ENCODE measurements at regions not wholly inside any gene's neighbourhood (a gene's known extent, or its start where the extent isn't known, plus 50 kb on each side); places are given as distances from the start of the nearest gene placed in this dataset.

- no peak for TF ChIP-seq TAF1 (IDR thresholded peaks at IDR 0.05; ENCODE audit: borderline replicate concordance, insufficient read depth, low read length)
- TF ChIP-seq REST (IDR thresholded peaks at IDR 0.05; ENCODE audit: insufficient read depth in 1 of 2, low read depth in 2 of 2, low read length in 2 of 2), result no peak
- no peak for TF ChIP-seq POLR2AphosphoS5 (IDR thresholded peaks at IDR 0.05; ENCODE audit: low read depth, low read length)
- no peak for TF ChIP-seq SIN3A (IDR thresholded peaks at IDR 0.05; ENCODE audit: borderline replicate concordance, insufficient read depth, low read length)
- TF ChIP-seq FOXP2 (optimal IDR thresholded peaks at IDR 0.05; ENCODE audit: borderline replicate concordance, extremely low read depth, extremely low read length, insufficient read depth), result no peak
These were observed 59.0 kb upstream of the SPPL2A start for GRCh38 chr15:50824514-50824913.

DNA sequence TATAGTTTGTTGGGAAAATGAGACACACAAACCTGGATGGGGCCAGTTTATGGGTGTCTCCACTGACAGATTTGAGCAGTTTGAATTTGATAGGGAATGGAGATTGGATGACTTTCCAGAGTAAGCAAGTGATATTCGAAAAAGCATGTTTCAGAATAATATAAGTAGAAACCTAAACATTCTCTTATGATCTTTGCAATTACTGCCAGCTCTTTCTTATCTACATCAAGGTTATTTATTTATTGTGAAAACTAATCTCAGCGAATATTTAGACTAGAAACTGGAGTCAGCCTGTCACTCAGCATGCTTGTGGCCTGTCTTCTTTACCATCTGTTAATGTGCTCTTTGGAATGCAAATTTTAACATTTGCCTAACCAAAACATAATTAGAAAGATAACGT is 57.8 kb upstream of the SPPL2A start:
- TF ChIP-seq TAF1 (IDR thresholded peaks at IDR 0.05; ENCODE audit: borderline replicate concordance, insufficient read depth, low read length), result no peak
- TF ChIP-seq SIN3A (IDR thresholded peaks at IDR 0.05; ENCODE audit: borderline replicate concordance, insufficient read depth, low read length), result no peak
- no peak for TF ChIP-seq POLR2AphosphoS5 (IDR thresholded peaks at IDR 0.05; ENCODE audit: low read depth, low read length)
- TF ChIP-seq FOXP2 (optimal IDR thresholded peaks at IDR 0.05; ENCODE audit: borderline replicate concordance, extremely low read depth, extremely low read length, insufficient read depth), result no peak
- TF ChIP-seq REST (IDR thresholded peaks at IDR 0.05; ENCODE audit: insufficient read depth in 1 of 2, low read depth in 2 of 2, low read length in 2 of 2), result no peak

DNA sequence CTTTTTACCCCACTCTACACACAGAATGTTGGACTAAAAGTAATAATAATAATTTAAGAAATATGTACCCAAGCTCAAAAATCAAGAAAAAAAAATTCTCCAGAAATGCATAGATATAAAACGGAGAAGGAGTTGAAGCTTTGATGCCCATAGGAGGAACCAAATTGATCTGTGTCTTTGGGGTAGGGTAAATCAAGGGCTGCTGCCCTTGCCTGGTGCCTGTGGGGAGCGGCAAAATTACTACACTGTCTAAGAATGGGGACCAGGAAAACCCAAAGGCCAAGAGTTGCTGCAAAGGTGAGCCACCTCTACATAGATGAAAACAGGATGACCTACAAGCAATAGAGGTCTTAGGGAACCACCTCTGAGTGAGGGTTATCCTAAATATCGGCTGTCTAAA is 56.0 kb upstream of the SPPL2A start:
- no peak for TF ChIP-seq SIN3A (IDR thresholded peaks at IDR 0.05; ENCODE audit: borderline replicate concordance, insufficient read depth, low read length)
- no peak for TF ChIP-seq REST (IDR thresholded peaks at IDR 0.05; ENCODE audit: insufficient read depth in 1 of 2, low read depth in 2 of 2, low read length in 2 of 2)
- TF ChIP-seq TAF1 (IDR thresholded peaks at IDR 0.05; ENCODE audit: borderline replicate concordance, insufficient read depth, low read length), result no peak
- no peak for TF ChIP-seq FOXP2 (optimal IDR thresholded peaks at IDR 0.05; ENCODE audit: borderline replicate concordance, extremely low read depth, extremely low read length, insufficient read depth)
- no peak for TF ChIP-seq POLR2AphosphoS5 (IDR thresholded peaks at IDR 0.05; ENCODE audit: low read depth, low read length)

DNA sequence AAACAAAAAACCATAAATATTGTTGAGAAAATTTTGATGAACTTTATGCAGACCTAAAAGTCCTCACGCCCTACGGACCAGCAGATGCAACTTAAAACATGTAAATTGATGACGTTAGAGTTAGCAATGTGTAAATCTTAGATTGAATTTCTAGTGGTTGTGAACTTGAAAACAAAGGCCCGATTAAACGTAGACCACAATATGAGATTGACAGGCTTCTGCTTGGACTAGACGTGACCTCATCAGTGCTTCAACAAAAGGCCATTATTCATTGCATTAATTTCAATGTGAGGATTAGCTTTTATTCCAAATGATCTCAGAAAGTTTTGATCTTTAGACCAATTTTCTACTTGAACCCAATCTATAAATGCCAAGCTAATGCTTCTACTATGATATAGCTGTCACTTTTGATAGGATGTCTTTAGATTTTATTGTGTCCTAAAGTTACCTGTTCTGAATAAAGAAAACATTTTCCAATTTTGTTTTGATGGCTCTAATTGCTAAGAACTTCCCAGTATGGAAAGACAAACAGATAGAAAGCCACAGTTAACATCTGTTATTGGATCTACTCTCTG is 55.4 kb upstream of the SPPL2A start:
- no peak for TF ChIP-seq POLR2AphosphoS5 (IDR thresholded peaks at IDR 0.05; ENCODE audit: low read depth, low read length)
- no peak for TF ChIP-seq TAF1 (IDR thresholded peaks at IDR 0.05; ENCODE audit: borderline replicate concordance, insufficient read depth, low read length)
- no peak for TF ChIP-seq SIN3A (IDR thresholded peaks at IDR 0.05; ENCODE audit: borderline replicate concordance, insufficient read depth, low read length)
- no peak for TF ChIP-seq FOXP2 (optimal IDR thresholded peaks at IDR 0.05; ENCODE audit: borderline replicate concordance, extremely low read depth, extremely low read length, insufficient read depth)
- no peak for TF ChIP-seq REST (IDR thresholded peaks at IDR 0.05; ENCODE audit: insufficient read depth in 1 of 2, low read depth in 2 of 2, low read length in 2 of 2)

DNA sequence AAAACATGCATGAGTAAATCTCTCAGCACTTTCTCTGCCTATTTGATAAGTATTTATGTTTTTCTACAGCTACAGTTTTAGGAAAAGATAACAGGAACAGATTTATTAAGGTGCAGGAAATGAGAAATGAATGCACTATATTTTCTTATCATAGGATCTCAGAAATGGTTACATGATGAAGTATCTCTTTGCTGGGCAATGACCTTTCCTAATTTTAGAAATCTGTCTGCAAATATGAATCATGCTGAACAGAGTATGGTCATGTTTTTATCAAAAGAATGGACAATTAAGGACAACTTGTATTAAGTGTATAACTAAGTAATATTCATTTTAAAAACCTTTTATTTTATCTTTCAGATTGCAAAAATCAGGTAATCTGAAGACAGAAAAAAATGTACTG is 53.8 kb upstream of the SPPL2A start:
- no peak for TF ChIP-seq TAF1 (IDR thresholded peaks at IDR 0.05; ENCODE audit: borderline replicate concordance, insufficient read depth, low read length)
- no peak for TF ChIP-seq FOXP2 (optimal IDR thresholded peaks at IDR 0.05; ENCODE audit: borderline replicate concordance, extremely low read depth, extremely low read length, insufficient read depth)
- no peak for TF ChIP-seq POLR2AphosphoS5 (IDR thresholded peaks at IDR 0.05; ENCODE audit: low read depth, low read length)
- no peak for TF ChIP-seq REST (IDR thresholded peaks at IDR 0.05; ENCODE audit: insufficient read depth in 1 of 2, low read depth in 2 of 2, low read length in 2 of 2)
- no peak for TF ChIP-seq SIN3A (IDR thresholded peaks at IDR 0.05; ENCODE audit: borderline replicate concordance, insufficient read depth, low read length)
